Endothelial cell of umbilical vein (primary cell): ENCODE measurements at regions not wholly inside any gene's neighbourhood (a gene's known extent, or its start where the extent isn't known, plus 50 kb on each side); places are given as distances from the start of the nearest gene placed in this dataset.

Experiments used
- BruUV-seq: library from RNA; stranded (reverse); fragments of 400-500 nt; replicated peaks from 2 replicates; lab custom pipeline; 2021; lab: Mats Ljungman, UMichigan
- CTCF ChIA-PET: fragments of 300-600, 350-600 bp; sonication (Branson Sonifier 250); formaldehyde crosslinking; loops from one replicate; lab custom pipeline; 2021; ENCODE audit warnings: antibody characterized with exemption, inconsistent platforms; lab: Charles Lee
- POLR2A ChIA-PET: fragments of 300-600, 350-600 bp; sonication (Branson Sonifier 250); formaldehyde crosslinking; loops from one replicate; lab custom pipeline; 2021; ENCODE audit warnings: antibody characterized with exemption, inconsistent platforms; lab: Charles Lee
- DNase-seq: peaks from one replicate; pipeline ENCODE4 v3.0.0-alpha.2; 2011; ENCODE audit warnings: low read depth, low spot score
- FAIRE-seq: peaks from 2 replicates; lab custom pipeline; 2011; peaks lifted over from hg19 to GRCh38; lab: Jason Lieb, UNC
- H2AFZ ChIP-seq: 2 replicates; pipeline ENCODE4 v1.6.0; 2012; ENCODE audit warnings: low read depth, low read length, control low read depth, inconsistent platforms
- H3K27ac ChIP-seq: 2 replicates; pipeline ENCODE4 v1.5.1; 2011; ENCODE audit warnings: low read depth, mild to moderate bottlenecking, control low read depth, low read length, moderate library complexity; ENCODE audit not compliant: insufficient read depth
- H3K27me3 ChIP-seq, 2 experiments: 2 replicates each; pipeline versions ENCODE4 v1.6.0 to v1.6.1; 2011; ENCODE audit warnings: low read length in 2 of 2, mixed read lengths in 1 of 2; ENCODE audit not compliant: control insufficient read depth in 2 of 2, insufficient read depth in 2 of 2
- H3K36me3 ChIP-seq, 2 experiments: 2 replicates in 1 of 2; 3 replicates in 1 of 2; pipeline ENCODE4 v1.5.1; 2011; ENCODE audit warnings: low read length in 2 of 2, mild to moderate bottlenecking in 1 of 2, moderate library complexity in 1 of 2; ENCODE audit not compliant: control insufficient read depth in 2 of 2, insufficient read depth in 2 of 2; ENCODE audit errors: extremely low read depth in 1 of 2
- H3K4me1 ChIP-seq: 3 replicates; pipeline ENCODE4 v1.5.1; 2011; ENCODE audit warnings: mild to moderate bottlenecking, low read length; ENCODE audit not compliant: control insufficient read depth, insufficient read depth; ENCODE audit errors: extremely low read depth
- H3K4me2 ChIP-seq: 2 replicates; pipeline ENCODE4 v1.6.1; 2011; ENCODE audit warnings: low read length, control low read depth, mixed read lengths; ENCODE audit not compliant: insufficient read depth
- H3K4me3 ChIP-seq, 3 experiments: fragments of 200-600 bp in 1 of 3; sonication (generic), shearing (Covaris generic) in 1 of 3; replicated peaks in 1 of 3; 2 replicates each; pipeline ENCODE4 v1.5.1; 2011 to 2016; ENCODE audit warnings: control low read depth in 3 of 3, low read length in 3 of 3, mild to moderate bottlenecking in 2 of 3, inconsistent platforms in 1 of 3, low read depth in 1 of 3, moderate library complexity in 1 of 3; ENCODE audit not compliant: insufficient read depth in 1 of 3
- H3K79me2 ChIP-seq: 2 replicates; pipeline ENCODE4 v1.6.0; 2012; ENCODE audit warnings: low read length, inconsistent platforms; ENCODE audit not compliant: control insufficient read depth, insufficient read depth
- H3K9ac ChIP-seq: replicated peaks from 2 replicates; pipeline ENCODE3; 2011; ENCODE audit warnings: low read length, control low read depth; ENCODE audit not compliant: insufficient read depth; ENCODE audit errors: extremely low read depth
- H3K9me1 ChIP-seq: replicated peaks from 3 replicates; pipeline ENCODE4 v1.6.0; 2011; ENCODE audit warnings: mild to moderate bottlenecking, low read length; ENCODE audit not compliant: control insufficient read depth, insufficient read depth; ENCODE audit errors: extremely low read depth
- H3K9me3 ChIP-seq: replicated peaks from 2 replicates; pipeline ENCODE4 v1.5.1; 2012; ENCODE audit warnings: low read length, inconsistent platforms; ENCODE audit not compliant: control insufficient read depth, insufficient read depth
- H4K20me1 ChIP-seq: replicated peaks from 2 replicates; pipeline ENCODE3; 2011; ENCODE audit warnings: mild to moderate bottlenecking, low read length; ENCODE audit not compliant: control insufficient read depth, insufficient read depth; ENCODE audit errors: extremely low read depth
- FOS ChIP-seq: IDR thresholded peaks from 2 replicates; pipeline ENCODE4 v1.6.1; 2011; ENCODE audit warnings: mild to moderate bottlenecking, low read length, moderate library complexity, borderline replicate concordance; ENCODE audit not compliant: insufficient read depth
- GATA2 ChIP-seq: IDR thresholded peaks from 2 replicates; pipeline ENCODE4 v1.7.0; 2011; ENCODE audit warnings: low read depth, mild to moderate bottlenecking, moderate library complexity, mixed read lengths, low read length; ENCODE audit not compliant: insufficient read length, insufficient read depth
- JUN ChIP-seq: IDR thresholded peaks from 2 replicates; pipeline ENCODE4 v1.6.1; 2011; ENCODE audit warnings: borderline replicate concordance, low read depth; ENCODE audit not compliant: insufficient read length, insufficient read depth
- MAX ChIP-seq: IDR thresholded peaks from 2 replicates; pipeline ENCODE4 v1.6.1; 2011; ENCODE audit not compliant: insufficient read depth, insufficient read length
- MYC ChIP-seq: IDR thresholded peaks from one replicate; pipeline ENCODE4 v1.6.1; 2011; ENCODE audit warnings: mild to moderate bottlenecking, low read depth, low read length
- POLR2A ChIP-seq: IDR thresholded peaks from 2 replicates; pipeline ENCODE4 v1.6.1; 2012; ENCODE audit warnings: low read depth, mild to moderate bottlenecking, control low read depth, low read length
- POLR2AphosphoS5 ChIP-seq: IDR thresholded peaks from 2 replicates; pipeline ENCODE4 v1.6.1; 2012; ENCODE audit warnings: low read depth, mild to moderate bottlenecking, control low read depth, low read length, moderate library complexity; ENCODE audit not compliant: insufficient read depth
- dilution Hi-C: fragments of 300-500 bp; cut with MboI; formaldehyde crosslinking; loops from one replicate; pipeline ENCODE4 v1.15.0; 2019; ENCODE audit warnings: low sequenced_read_pairs; ENCODE audit not compliant: extremely low pct_ligation_motif_present
- intact Hi-C: fragments of 100-400 bp; cut with micrococcal nuclease; formaldehyde crosslinking; loops from one replicate; pipeline ENCODE4 v1.10.0; 2022
- TF ChIP-seq, protein P1 (sequence below), 2 donors: IDR thresholded peaks; 1 replicate in 1 of 2; 2 replicates in 1 of 2; pipeline ENCODE4 v1.5.1; 2011; ENCODE audit warnings: low read length in 2 of 2, mild to moderate bottlenecking in 2 of 2, moderate library complexity in 2 of 2, control low read depth in 1 of 2, inconsistent platforms in 1 of 2, low read depth in 1 of 2; ENCODE audit not compliant: insufficient read depth in 1 of 2; ENCODE audit errors: extremely low read depth in 1 of 2

DNA sequence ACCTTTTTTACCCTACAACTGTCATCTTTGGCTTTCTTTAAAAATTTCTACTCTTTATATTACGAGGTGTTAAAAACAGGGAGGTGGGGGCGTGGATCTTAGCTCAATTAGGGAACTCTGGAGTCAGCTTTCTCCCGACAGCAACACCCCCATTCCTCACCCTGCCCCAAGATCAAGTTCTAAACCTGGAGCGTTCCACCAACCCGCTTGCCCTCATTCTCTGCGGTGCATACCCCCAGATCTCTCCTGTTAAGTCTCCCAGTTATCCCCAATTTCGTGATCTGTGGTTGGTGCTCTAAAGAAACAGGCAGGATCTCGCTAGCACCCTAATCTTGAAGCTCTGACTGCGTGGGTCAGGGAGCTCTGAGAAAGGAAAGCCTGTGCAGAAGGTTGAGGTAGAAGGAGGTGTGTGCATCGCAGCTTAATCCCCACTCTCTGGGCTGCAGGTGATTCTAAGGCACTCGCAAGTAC, 177.3 kb upstream of the NTM start:
- Histone ChIP-seq H3K27ac (no peak overlapping the region), H3K79me2 (no peaks in the 10 kb centered on the region), H3K36me3 (no peaks in the 10 kb centered on the region), H2AFZ (no peak overlapping the region), H4K20me1 (no peaks in the 10 kb centered on the region), H3K9me3 (no peaks in the 10 kb centered on the region), H3K4me1 (no peaks in the 10 kb centered on the region), H3K9me1 (no peaks in the 10 kb centered on the region), H3K9ac (no peak overlapping the region), H3K4me2 (no peak overlapping the region), H3K27me3 (no peaks in the 10 kb centered on the region), H3K4me3 (no peak overlapping the region)
- no peak for FAIRE-seq
- no TSS peak for BruUV-seq
- DNase-seq: no peak
- TF ChIP-seq, protein P1, sequence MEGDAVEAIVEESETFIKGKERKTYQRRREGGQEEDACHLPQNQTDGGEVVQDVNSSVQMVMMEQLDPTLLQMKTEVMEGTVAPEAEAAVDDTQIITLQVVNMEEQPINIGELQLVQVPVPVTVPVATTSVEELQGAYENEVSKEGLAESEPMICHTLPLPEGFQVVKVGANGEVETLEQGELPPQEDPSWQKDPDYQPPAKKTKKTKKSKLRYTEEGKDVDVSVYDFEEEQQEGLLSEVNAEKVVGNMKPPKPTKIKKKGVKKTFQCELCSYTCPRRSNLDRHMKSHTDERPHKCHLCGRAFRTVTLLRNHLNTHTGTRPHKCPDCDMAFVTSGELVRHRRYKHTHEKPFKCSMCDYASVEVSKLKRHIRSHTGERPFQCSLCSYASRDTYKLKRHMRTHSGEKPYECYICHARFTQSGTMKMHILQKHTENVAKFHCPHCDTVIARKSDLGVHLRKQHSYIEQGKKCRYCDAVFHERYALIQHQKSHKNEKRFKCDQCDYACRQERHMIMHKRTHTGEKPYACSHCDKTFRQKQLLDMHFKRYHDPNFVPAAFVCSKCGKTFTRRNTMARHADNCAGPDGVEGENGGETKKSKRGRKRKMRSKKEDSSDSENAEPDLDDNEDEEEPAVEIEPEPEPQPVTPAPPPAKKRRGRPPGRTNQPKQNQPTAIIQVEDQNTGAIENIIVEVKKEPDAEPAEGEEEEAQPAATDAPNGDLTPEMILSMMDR (IDR thresholded peaks at IDR 0.05; ENCODE audit: extremely low read depth in 1 of 2, insufficient read depth in 1 of 2, low read depth in 1 of 2, low read length in 2 of 2): no peak
- no peak for TF ChIP-seq POLR2A
- TF ChIP-seq MAX: no peak
- no peak for TF ChIP-seq MYC
- no peak for TF ChIP-seq POLR2AphosphoS5
- CTCF ChIA-PET: no interaction called here
- dilution Hi-C loops: no loop called here
- intact Hi-C loops: no loop called here
- POLR2A ChIA-PET: no interaction called here

GRCh38 chr11:131194726-131195125, 175.7 kb upstream of the NTM start:
- CTCF ChIA-PET: no interaction called here

More at GRCh38 chr11:131194726-131195125, 175.7 kb upstream of the NTM start:
- TF ChIP-seq FOS (no peak), POLR2A (no peak), GATA2 (no peak), JUN (no peak)
- Histone ChIP-seq H3K9ac (no peak overlapping the region), H3K4me3 (no peak overlapping the region), H3K36me3 (no peaks in the 10 kb centered on the region), H3K4me1 (no peaks in the 10 kb centered on the region), H3K79me2 (no peaks in the 10 kb centered on the region), H3K9me1 (no peaks in the 10 kb centered on the region), H3K9me3 (no peaks in the 10 kb centered on the region), H3K27me3 (no peaks in the 10 kb centered on the region), H3K4me2 (no peak overlapping the region), H4K20me1 (no peaks in the 10 kb centered on the region), H2AFZ (no peak overlapping the region), H3K27ac (no peak overlapping the region)
- DNase-seq: no peak
- FAIRE-seq: no peak
- BruUV-seq: no TSS peak
- POLR2A ChIA-PET: no interaction called here
- intact Hi-C loops (no loop called here), dilution Hi-C loops (no loop called here)
